GM21367 (cell line): ENCODE measurements at regions not wholly inside any gene's neighbourhood (a gene's known extent, or its start where the extent isn't known, plus 50 kb on each side); places are given as distances from the start of the nearest gene placed in this dataset.
A peak's percentile ranks its signal among the peaks of the same experiment; 100 is the strongest.

Source experiments
- ATAC-seq: cut with Tn5 transposase; IDR thresholded peaks from one replicate; pipeline ENCODE4 v1.9.1; 2021; ENCODE audit not compliant: unreplicated experiment

GRCh38 chr2:12382366-12382765 lies 334.4 kb upstream of the TRIB2 start:
- ATAC-seq = no peak

- no peak for ATAC-seq
Observed at GRCh38 chr2:12389344-12390045, 327.2 kb upstream of the TRIB2 start.

GRCh38 chr2:12391116-12391515 lies 325.6 kb upstream of the TRIB2 start:
- no peak for ATAC-seq

DNA sequence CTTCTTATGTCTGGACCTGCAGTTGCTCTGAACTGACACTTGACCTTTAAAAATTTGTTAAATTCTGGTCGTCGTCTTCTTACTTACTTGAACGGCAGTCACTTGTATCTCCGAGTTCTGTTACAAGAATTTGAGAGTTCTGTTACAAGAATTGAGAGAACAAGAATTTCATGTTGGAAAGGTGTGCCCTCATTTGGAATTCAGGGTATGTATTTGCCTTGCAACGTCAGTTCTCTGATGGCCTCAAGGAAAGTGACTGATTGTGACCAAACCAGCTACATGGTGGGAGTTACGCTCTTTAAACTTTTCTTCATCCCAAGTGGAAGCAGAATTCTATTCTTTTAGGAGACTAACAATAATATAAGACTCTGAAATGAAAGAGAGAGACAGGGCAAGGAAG lies 320.0 kb upstream of the TRIB2 start:
- ATAC-seq = no peak

DNA sequence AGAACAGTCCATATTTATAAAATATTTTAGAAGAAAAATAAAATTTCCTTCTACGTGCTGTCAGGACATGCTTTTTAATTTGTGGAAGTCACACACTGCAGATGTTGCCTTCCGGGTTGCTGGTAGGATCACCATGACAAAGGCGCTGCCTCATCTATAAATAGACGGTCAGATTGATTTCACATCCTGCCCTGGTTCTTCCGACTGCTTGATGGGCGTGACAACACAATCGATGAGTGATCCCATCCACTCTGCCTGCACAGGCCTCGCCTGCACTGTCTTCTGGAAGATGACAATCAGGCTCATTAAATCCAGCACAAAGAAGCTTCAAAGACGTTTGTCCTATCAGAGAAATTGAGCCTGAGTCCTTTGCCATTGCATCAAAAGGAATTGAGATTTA lies 318.9 kb upstream of the TRIB2 start:
- no peak for ATAC-seq

- ATAC-seq = no peak
Observed at GRCh38 chr2:12399240-12399639, 317.5 kb upstream of the TRIB2 start.

DNA sequence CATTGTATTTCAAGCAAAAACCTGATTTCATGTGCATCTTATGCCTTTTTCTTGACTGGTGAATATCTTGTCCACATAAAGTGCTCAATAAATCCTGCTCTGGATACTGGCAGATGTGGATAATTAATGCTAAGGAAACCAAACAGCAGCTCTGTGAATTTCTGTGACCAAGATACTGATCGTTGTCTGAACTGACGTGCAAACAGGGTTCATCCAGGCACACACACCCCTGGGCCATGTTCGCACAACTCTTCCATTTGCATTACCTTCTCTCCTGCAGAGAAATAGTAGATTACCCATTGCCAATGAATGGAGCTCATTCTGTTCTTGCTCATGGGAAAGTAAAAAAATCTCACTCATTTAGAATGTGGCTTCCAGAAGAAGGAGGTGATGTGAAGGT lies 316.2 kb upstream of the TRIB2 start:
- no peak for ATAC-seq

DNA sequence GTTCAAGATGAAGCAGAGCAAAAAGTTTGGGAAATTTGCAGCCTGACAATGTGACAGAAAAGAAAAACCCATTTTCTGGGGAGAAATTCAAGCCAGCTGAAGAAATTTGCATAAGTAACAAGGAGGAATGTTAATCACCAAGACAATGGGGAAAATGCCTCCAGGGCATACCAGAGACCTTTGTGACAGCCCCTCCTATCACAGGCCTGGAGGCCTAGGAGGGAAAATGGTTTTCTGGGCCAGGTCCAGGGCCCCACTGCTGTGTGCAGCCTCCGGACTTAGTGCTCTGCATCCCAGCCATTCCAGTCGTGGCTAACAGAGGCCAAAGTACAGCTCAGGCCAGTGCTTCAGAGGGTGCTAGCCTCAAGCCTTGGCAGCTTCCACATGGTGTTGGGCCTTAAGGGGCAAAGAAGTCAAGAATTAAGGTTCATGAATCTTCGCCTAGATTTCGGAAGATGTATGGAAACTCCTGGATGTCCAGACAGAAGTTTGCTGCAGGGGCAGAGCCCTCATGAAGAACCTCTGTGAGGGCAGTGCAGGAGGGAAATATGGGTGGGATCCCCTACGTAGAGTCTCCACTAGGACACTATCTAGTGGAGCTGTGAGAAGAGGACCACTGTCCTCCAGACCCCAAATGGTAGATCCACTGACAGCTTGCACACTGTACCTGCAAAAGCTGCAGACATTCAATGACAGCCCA lies 314.1 kb upstream of the TRIB2 start:
- ATAC-seq = no peak

GRCh38 chr2:12404497-12404896 lies 312.2 kb upstream of the TRIB2 start:
- no peak for ATAC-seq

DNA sequence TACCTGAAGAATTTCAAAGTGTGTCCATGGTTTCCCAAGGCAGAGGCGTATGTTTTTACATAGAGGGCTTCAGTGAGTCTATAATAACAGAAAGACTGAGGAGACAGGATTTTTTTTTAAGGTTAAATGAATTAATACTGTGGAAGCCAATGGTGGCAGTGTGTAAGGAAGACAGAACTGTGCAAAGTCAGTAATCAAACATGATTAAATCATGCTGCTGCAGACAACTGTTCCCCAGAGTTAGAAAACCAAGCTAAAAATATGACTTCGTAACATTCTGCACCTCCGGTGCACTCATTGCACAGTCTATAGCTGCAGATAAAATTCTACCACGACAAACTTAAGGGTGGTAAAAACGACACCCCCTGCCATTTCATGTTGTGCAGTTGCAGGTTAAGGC lies 309.6 kb upstream of the TRIB2 start:
- no peak for ATAC-seq

GRCh38 chr2:12412898-12413305 lies 303.8 kb upstream of the TRIB2 start:
- peak; percentile 94 for ATAC-seq

- no peak for ATAC-seq
Observed at GRCh38 chr2:12415536-12415935, 301.2 kb upstream of the TRIB2 start.

DNA sequence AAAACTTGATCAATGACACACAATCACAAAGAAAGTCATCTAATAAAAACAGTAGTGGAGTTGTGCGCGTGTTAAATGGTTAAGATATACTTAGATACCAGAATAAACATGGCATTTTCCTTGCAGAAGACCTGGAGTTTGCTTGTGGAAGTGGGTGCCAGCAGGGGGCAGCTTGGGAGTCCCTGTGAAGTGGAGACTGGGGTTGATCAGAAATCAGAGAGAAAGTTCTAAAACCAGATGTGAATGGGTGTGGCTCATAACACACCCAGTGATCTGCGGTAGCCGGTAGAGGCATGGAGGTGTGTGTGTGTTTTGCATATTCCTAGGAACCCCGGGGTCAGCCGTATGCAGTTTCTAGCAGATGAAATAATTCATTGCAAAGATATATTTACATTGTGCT lies 300.1 kb upstream of the TRIB2 start:
- ATAC-seq = no peak

DNA sequence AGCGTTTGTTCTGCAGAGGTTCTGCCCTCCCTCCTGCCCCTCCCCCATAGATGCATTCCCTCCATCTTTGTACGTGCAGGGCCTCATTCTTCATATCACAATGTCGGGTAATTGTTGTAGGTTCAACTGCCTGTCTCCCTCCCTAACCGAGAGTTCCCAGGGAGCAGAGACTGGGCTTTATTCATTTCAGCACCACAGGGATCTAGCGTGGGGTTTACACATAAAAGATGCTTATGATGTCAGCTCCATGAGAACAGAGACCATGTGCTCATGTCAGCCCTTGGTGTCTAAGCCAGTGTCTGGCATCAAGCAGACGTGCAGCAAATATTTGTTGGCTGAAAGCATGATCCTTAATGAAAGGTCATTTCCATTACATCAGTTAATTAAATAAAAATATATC lies 298.9 kb upstream of the TRIB2 start:
- ATAC-seq = no peak

DNA sequence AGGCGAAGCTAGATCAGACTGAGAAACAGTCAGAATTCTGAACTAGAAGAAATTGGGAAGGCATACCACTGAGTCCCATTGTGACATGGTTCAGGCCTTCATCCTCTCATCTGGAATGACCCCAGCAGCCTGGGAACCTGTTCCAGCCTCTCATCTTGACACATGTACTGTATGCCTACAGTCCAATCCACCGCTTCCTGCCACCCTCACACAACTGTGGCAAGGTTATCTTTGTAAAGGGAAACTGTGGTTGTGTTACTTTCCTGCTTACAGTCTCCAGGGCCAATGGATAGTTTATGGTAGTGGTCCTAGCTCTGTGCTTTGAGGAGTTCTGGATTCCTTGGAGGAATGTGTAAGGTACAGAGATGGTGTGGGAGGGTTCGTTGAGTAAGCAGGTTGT lies 296.9 kb upstream of the TRIB2 start:
- no peak for ATAC-seq

- no peak for ATAC-seq
Observed at GRCh38 chr2:12421046-12421445, 295.7 kb upstream of the TRIB2 start.

- no peak for ATAC-seq
Observed at GRCh38 chr2:12424219-12424618, 292.5 kb upstream of the TRIB2 start.

GRCh38 chr2:12424809-12425208 lies 291.9 kb upstream of the TRIB2 start:
- ATAC-seq = no peak

- no peak for ATAC-seq
Observed at GRCh38 chr2:12428324-12428723, 288.4 kb upstream of the TRIB2 start.

- ATAC-seq = no peak
Observed at GRCh38 chr2:12428786-12429185, 287.9 kb upstream of the TRIB2 start.

GRCh38 chr2:12429779-12430406 lies 286.8 kb upstream of the TRIB2 start:
- no peak for ATAC-seq

- peak; percentile 99 for ATAC-seq
Observed at GRCh38 chr2:12430407-12431133, 286.2 kb upstream of the TRIB2 start.
